K562 (cell line): ENCODE measurements at regions not wholly inside any gene's neighbourhood (a gene's known extent, or its start where the extent isn't known, plus 50 kb on each side); places are given as distances from the start of the nearest gene placed in this dataset.

Source experiments
- ATF7 ChIP-seq: fragments of 450-650 bp; IDR thresholded peaks from 2 replicates; pipeline ENCODE4 v1.7.1; 2014; ENCODE audit warnings: mild to moderate bottlenecking, moderate library complexity
- DEAF1 ChIP-seq: fragments of 450-650 bp; formaldehyde crosslinking; IDR thresholded peaks from 2 replicates; pipeline ENCODE4 v1.4.0; 2020; ENCODE audit warnings: mild to moderate bottlenecking, moderate library complexity
- E2F1 ChIP-seq: sonication (generic); formaldehyde crosslinking; IDR thresholded peaks from 2 replicates; pipeline ENCODE4 v1.8.1; 2023; ENCODE audit warnings: mild to moderate bottlenecking, missing genetic modification reagents, moderate library complexity
- ID3 ChIP-seq, 2 experiments: fragments of 250-450 bp in 1 of 2; fragments of 450-650 bp in 1 of 2; sonication (Bioruptor Pico) in 1 of 2; IDR thresholded peaks; 2 replicates each; pipeline versions ENCODE4 v1.6.1 to v1.8.0; 2016 to 2021; ENCODE audit warnings: mild to moderate bottlenecking in 2 of 2, moderate library complexity in 2 of 2, missing compliant biosample characterization in 1 of 2, missing genetic modification characterization in 1 of 2
- NR2C1 ChIP-seq, 2 experiments: fragments of 450-650 bp; IDR thresholded peaks; 2 replicates each; pipeline ENCODE4 v1.6.1; 2017; ENCODE audit warnings: mild to moderate bottlenecking in 2 of 2, antibody characterized with exemption in 1 of 2, inconsistent platforms in 1 of 2, missing compliant biosample characterization in 1 of 2, missing genetic modification characterization in 1 of 2
- RBBP5 ChIP-seq: fragments of 200-600 bp; sonication (generic); IDR thresholded peaks from 2 replicates; pipeline ENCODE4 v1.6.1; 2012; ENCODE audit warnings: borderline replicate concordance, mild to moderate bottlenecking, low read length, control low read depth, inconsistent platforms; ENCODE audit not compliant: insufficient read depth, poor library complexity, severe bottlenecking
- SMARCE1 ChIP-seq: fragments of 450-650 bp; IDR thresholded peaks from 2 replicates; pipeline ENCODE4 v1.7.1; 2016; ENCODE audit warnings: mild to moderate bottlenecking
- TF ChIP-seq, protein P1 (sequence below): sonication (generic); formaldehyde crosslinking; IDR thresholded peaks from 2 replicates; pipeline ENCODE4 v1.4.0; 2020; ENCODE audit warnings: mild to moderate bottlenecking, missing genetic modification reagents

DNA sequence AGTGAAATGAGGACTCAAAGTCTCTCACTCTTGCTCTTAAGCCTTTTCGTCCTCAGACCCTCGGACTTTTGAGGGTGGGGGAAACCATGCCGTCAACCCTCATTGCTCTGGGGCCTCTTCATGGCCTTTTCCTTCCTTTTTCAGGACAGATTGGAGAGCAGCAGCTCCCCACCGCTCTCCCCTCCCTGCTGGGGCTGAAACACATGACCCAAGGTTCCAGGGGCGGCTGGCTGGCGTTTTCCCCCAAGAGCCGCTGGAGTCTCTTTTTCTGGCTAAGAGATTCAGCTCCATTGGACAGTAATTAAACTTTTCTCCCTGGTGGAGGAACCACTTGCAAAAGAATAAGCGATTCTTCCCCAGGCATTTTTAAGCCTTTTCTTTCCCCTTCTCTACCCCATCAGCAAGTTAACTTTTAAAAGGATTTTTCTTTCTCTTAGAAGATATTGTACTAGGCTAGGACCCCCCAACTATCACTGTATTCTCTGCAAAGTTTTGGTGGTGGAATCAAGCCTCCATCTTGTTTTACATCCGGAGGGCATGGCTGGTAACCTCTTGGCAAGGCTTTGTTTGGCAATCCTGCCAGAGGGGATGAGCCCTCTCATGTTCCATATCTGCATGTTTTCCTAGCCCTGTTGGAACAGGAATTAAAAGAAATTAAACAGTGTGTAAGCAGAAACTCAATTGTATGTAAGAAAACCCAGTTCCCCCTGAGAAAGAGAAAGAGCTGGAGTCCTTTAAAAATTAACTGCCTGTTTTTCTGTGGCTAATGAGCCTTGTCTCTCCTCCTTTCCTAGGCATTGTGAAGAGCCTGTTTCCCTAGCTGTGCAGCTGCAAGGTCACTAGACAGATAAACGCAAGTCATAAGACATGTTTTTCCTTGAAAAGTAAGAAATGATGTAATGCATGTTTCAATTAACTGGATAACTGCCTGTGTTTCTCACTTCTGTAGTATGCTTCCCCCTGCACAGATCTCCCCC is 100.8 kb upstream of the GPR6 start (continued):
- TF ChIP-seq RBBP5 (no peak), E2F1 (no peak), DEAF1 (no peak), ATF7 (peak; percentile 92), NR2C1 (IDR thresholded peaks at IDR 0.05) (no peak), NR2C1 (tag; IDR thresholded peaks at IDR 0.05) (no peak), ID3 (CRISPR knock-in tag; IDR thresholded peaks at IDR 0.05) (no peak), ID3 (tag; IDR thresholded peaks at IDR 0.05) (no peak), SMARCE1 (no peak)
- TF ChIP-seq, protein P1, sequence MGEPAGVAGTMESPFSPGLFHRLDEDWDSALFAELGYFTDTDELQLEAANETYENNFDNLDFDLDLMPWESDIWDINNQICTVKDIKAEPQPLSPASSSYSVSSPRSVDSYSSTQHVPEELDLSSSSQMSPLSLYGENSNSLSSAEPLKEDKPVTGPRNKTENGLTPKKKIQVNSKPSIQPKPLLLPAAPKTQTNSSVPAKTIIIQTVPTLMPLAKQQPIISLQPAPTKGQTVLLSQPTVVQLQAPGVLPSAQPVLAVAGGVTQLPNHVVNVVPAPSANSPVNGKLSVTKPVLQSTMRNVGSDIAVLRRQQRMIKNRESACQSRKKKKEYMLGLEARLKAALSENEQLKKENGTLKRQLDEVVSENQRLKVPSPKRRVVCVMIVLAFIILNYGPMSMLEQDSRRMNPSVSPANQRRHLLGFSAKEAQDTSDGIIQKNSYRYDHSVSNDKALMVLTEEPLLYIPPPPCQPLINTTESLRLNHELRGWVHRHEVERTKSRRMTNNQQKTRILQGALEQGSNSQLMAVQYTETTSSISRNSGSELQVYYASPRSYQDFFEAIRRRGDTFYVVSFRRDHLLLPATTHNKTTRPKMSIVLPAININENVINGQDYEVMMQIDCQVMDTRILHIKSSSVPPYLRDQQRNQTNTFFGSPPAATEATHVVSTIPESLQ (CRISPR knock-in tag): no peak
